GM21825 (cell line): ENCODE measurements at regions not wholly inside any gene's neighbourhood (a gene's known extent, or its start where the extent isn't known, plus 50 kb on each side); places are given as distances from the start of the nearest gene placed in this dataset.

ENCODE experiments used
- ATAC-seq: cut with Tn5 transposase; IDR thresholded peaks from one replicate; pipeline ENCODE4 v1.9.1; 2021; ENCODE audit warnings: mild to moderate bottlenecking, moderate library complexity; ENCODE audit not compliant: unreplicated experiment

DNA sequence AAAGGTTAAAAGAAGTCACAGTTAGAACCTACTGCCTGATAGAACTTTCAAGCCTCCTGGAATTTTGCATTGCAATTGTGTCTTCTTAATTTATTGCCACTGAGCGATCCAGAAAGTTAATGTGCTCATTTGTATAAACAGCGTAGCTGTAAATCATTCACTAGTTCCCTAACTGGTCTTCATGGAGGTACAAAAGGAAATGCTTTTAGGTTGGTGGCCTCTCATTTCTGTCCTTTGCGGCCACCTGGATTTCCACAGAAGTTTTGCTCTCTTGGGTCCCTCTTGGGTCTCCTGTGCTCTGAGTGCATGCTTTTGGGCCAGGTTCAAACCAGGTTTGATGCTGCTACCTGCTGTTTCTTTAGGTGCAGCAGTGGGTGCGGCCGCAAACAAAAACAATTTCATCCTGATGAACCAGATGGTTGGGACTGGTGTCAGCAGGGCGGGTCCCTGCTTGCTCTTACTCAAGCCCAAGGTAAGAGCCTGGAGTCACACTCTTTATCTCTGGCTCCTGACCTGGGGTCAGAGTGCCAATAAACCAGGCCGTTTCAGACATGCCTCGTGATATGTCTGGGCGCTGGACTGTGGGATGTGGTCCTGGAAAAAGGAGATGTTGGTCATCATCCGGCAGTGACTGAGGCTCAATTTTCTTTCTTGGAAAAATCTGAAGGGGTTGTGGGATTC lies 270.1 kb downstream of the PTTG2 start:
- no peak for ATAC-seq

GRCh38 chr4:38230821-38231563 lies 270.8 kb downstream of the PTTG2 start:
- ATAC-seq = no peak

DNA sequence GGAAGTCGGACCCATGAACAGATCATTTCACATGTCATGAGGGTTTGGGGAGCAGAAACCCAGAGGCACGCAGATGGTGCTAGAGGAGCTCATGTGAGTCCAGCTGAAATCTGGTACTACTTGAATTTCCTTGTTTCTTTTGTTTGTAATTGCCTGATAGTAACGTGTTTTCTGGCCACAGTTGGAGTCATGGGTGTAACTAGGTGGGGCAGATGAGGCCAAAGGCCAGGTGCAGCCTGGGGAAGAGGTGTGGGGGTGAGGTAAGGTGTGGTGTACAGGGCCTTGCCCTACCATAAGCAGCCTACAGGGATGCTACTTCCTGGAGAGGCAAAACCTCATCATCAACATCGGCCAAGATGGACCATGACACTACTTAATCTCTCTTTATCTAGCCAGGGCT lies 271.4 kb downstream of the PTTG2 start:
- ATAC-seq = no peak

DNA sequence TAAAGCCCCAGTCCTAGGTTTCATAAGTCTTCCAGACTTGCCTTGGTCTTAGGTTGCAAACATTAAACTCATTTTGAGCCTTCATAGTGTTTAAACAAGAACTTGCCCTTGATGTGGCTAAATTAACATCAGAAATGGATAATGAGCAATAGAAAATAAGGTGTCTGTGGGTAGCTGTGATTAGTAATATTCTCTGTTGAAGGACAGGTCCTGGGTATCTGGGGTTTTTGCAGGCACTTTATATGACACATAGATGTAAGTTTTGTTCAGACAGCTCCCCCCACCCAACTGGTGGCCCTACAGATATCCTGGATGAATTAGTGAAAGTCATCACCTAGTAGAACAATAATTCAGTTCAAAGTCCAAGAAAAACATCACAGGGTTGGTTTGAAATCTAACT lies 272.5 kb downstream of the PTTG2 start:
- ATAC-seq = no peak

DNA sequence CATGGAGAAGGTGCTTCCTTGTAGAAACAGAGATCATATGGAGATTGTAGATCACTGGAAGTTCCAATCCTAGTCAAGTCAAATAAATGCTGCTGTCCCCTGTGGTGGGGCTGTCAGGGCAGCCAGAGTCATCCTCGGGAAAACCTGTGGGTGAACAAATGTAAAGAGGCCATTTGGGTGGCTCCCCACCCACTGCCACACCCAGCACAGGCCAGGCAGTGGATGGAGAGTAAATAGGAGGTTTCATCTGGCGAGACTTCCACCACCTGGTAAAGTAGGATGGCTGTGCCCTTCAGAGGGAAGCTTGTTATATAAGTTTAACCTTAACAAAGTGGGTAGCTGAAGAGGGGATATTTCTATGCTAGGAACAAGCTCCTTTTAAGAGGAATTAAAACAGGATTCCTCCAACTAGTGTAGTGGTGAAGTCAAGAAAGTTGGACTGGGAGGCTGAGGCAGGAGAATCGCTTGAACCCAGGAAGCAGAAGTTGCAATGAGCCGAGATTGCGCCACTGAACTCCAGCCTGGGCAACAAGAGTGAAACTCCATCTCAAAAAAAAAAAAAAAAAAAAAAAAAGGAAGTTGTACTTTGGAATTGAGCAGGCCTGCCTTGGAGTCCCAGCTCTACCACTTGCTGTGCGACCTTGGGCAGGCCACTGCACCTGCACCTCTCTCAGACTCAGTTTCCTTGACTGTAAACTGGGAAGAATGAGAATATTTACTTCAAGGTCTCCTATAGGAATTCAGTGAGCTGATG lies 273.7 kb downstream of the PTTG2 start:
- no peak for ATAC-seq

GRCh38 chr4:38235354-38235753 lies 275.2 kb downstream of the PTTG2 start:
- ATAC-seq = no peak

- ATAC-seq = no peak
Observed at GRCh38 chr4:38236003-38236402, 275.8 kb downstream of the PTTG2 start.

GRCh38 chr4:38236503-38236902 lies 276.3 kb downstream of the PTTG2 start:
- no peak for ATAC-seq

DNA sequence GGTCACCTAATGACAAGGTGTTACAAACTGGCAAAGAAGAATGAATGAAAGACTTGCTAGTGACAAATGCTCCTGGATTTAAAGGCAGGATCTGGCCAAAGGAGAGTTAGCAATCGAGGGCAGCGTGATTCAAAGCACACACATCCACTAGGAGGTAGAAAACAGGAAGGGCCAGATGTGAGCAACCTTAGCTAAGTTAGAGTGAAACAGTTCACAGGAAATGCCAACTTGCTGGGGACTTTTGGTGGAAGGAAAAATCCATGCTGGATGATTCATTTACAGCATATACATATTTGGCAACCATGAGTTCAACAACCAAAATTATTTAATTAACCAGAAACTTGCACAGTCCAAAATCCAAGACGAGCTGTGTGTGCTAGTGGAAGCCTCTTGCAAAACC lies 276.9 kb downstream of the PTTG2 start:
- no peak for ATAC-seq

GRCh38 chr4:38241541-38241940 lies 281.3 kb downstream of the PTTG2 start:
- no peak for ATAC-seq

- no peak for ATAC-seq
Observed at GRCh38 chr4:38242101-38242500, 281.9 kb downstream of the PTTG2 start.

DNA sequence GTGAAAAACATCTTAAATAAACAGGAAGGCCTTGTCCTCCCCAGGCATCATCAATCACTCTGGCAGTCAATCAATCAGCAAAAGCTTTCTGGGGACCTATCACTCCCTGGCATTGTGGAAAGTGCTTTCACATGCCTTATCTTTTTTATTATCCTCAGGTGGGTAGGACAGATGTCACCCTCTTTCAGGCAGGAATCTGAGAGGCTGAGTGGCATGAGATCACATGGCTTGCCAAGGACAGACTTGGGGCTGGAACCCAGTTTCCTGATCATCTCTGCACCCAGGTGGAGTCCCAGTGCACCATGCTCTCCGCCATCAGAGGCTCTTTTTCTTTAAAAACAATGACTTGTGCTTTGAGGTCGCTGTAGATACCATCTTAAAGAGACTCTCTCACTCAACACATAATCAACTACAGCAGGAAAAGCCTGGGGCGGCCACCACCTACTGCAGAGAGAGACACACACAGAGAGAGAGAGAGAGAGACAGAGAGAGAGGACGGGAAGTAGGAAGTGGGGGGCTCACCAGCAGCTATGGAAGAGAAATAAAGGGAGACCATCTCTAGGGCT lies 282.7 kb downstream of the PTTG2 start:
- no peak for ATAC-seq

- ATAC-seq = no peak
Observed at GRCh38 chr4:38243388-38244053, 283.3 kb downstream of the PTTG2 start.

- no peak for ATAC-seq
Observed at GRCh38 chr4:38254825-38255224, 294.6 kb downstream of the PTTG2 start.

GRCh38 chr4:38255572-38255971 lies 295.4 kb downstream of the PTTG2 start:
- ATAC-seq = no peak

- no peak for ATAC-seq
Observed at GRCh38 chr4:38266616-38267015, 306.4 kb downstream of the PTTG2 start.

GRCh38 chr4:38268108-38268820 lies 308.1 kb downstream of the PTTG2 start:
- ATAC-seq = no peak

DNA sequence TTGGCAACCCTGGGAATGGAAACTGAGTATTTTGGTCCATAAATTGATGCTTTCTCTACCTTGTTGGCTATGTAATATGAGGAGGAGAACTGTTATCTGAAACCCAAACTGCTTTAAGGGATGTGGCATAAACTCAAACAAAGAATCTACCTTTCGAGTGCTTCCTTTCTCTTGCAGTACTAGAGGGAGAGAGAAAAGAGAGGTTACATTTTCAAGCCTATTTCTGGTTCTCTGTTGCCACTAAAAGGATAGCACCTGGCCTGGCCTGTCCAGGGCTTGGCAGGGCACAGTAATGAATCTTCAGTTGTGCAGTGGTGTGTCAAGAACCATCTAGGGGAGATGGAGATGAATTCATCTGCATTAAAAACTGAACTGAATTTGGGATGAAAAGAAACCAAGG lies 308.6 kb downstream of the PTTG2 start:
- ATAC-seq = no peak

DNA sequence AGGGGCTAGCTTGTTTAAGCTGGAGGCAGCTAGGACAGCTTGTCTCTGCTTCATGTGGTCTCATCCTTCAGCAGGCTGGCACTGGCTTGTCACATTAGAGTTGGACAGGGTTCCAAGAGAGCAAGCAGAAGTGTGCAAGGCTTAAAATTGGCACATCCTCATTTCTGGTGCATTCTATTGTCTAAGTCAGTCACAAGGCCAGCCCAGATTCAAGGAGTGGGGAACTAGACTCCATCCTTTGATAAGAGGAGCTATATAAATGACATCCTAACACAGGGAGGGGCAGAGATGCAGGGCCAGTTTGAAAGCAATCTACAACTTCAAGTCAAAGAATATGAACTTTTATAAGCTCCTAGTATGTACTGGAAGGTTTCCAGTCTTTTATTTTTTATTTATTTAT lies 313.2 kb downstream of the PTTG2 start:
- no peak for ATAC-seq

GRCh38 chr4:38275331-38276100 lies 315.3 kb downstream of the PTTG2 start:
- no peak for ATAC-seq
